GM23338 (cell line): ENCODE measurements at regions not wholly inside any gene's neighbourhood (a gene's known extent, or its start where the extent isn't known, plus 50 kb on each side); places are given as distances from the start of the nearest gene placed in this dataset.

Experiments used
- ATAC-seq: fragments of 200-7000 bp; cut with Tn5 transposase; 3 replicates; pipeline ENCODE4 v1.9.1; 2020
- DNase-seq: peaks from one replicate; pipeline ENCODE4 v3.0.0-alpha.2; 2015; ENCODE audit warnings: low spot score
- H2AFZ ChIP-seq: fragments of 200-600 bp; sonication (generic); 2 replicates; pipeline ENCODE4 v1.8.0; 2016; ENCODE audit warnings: antibody characterized with exemption, mild to moderate bottlenecking, moderate library complexity
- H3F3A ChIP-seq: fragments of 200-600 bp; sonication (generic); replicated peaks from 2 replicates; pipeline ENCODE4 v1.8.0; 2017; ENCODE audit warnings: antibody characterized with exemption, mixed run types, low read depth
- H3K27ac ChIP-seq: fragments of 200-600 bp; sonication (generic); 2 replicates; pipeline ENCODE4 v1.6.1; 2016; ENCODE audit warnings: low read depth
- H3K27me3 ChIP-seq: fragments of 200-600 bp; sonication (generic); 2 replicates; pipeline ENCODE4 v1.8.0; 2016; ENCODE audit warnings: mild to moderate bottlenecking, mixed run types, moderate library complexity; ENCODE audit not compliant: insufficient read depth
- H3K36me3 ChIP-seq: fragments of 200-600 bp; sonication (generic); 2 replicates; pipeline ENCODE4 v1.8.0; 2016; ENCODE audit warnings: mild to moderate bottlenecking; ENCODE audit not compliant: insufficient read depth
- H3K4me1 ChIP-seq: fragments of 200-600 bp; sonication (generic); 2 replicates; pipeline ENCODE4 v1.8.0; 2016; ENCODE audit warnings: mild to moderate bottlenecking, moderate library complexity; ENCODE audit not compliant: insufficient read depth
- H3K4me2 ChIP-seq: fragments of 200-600 bp; sonication (generic); 2 replicates; pipeline ENCODE4 v1.7.1; 2017; ENCODE audit warnings: mixed run types
- H3K4me3 ChIP-seq: fragments of 200-600 bp; sonication (generic); 2 replicates; pipeline ENCODE4 v1.6.1; 2016; ENCODE audit warnings: mixed run types
- H3K79me2 ChIP-seq: fragments of 200-600 bp; sonication (generic); replicated peaks from 2 replicates; pipeline ENCODE4 v1.8.0; 2017; ENCODE audit warnings: mild to moderate bottlenecking; ENCODE audit not compliant: insufficient read depth
- H3K9me2 ChIP-seq: fragments of 200-600 bp; sonication (generic); 2 replicates; pipeline ENCODE4 v1.8.0; 2017; ENCODE audit not compliant: insufficient read depth
- H4K20me1 ChIP-seq: fragments of 200-600 bp; sonication (generic); replicated peaks from 2 replicates; pipeline ENCODE4 v1.8.0; 2017; ENCODE audit warnings: mild to moderate bottlenecking; ENCODE audit not compliant: insufficient read depth
- H3K27ac Mint-ChIP-seq: 2 replicates; pipeline ENCODE4 v1.8.0; 2020; ENCODE audit warnings: inconsistent platforms, mild to moderate bottlenecking, moderate library complexity, mixed read lengths
- H3K27me3 Mint-ChIP-seq: 3 replicates; pipeline ENCODE4 v1.8.0; 2022; ENCODE audit warnings: low read depth, mild to moderate bottlenecking, moderate library complexity, mixed read lengths, inconsistent platforms; ENCODE audit not compliant: insufficient read depth, poor library complexity
- H3K36me3 Mint-ChIP-seq: 3 replicates; pipeline ENCODE4 v1.8.0; 2021; ENCODE audit warnings: low read depth, mild to moderate bottlenecking, inconsistent platforms, moderate library complexity, mixed read lengths
- H3K4me1 Mint-ChIP-seq: 3 replicates; pipeline ENCODE4 v1.8.0; 2020; ENCODE audit warnings: mild to moderate bottlenecking, inconsistent platforms, mixed read lengths
- H3K4me3 Mint-ChIP-seq: 3 replicates; pipeline ENCODE4 v1.8.0; 2021; ENCODE audit warnings: moderate library complexity, mild to moderate bottlenecking, inconsistent platforms, mixed read lengths
- H3K9me3 Mint-ChIP-seq: 3 replicates; pipeline ENCODE4 v1.8.0; 2020; ENCODE audit warnings: moderate library complexity, mild to moderate bottlenecking, inconsistent platforms, mixed read lengths
- CREB1 ChIP-seq: fragments of 250-450 bp; sonication (Bioruptor Pico); IDR thresholded peaks from 2 replicates; pipeline ENCODE4 v1.5.0; 2020; ENCODE audit warnings: low read depth, mild to moderate bottlenecking, moderate library complexity
- EZH2 ChIP-seq: fragments of 200-600 bp; sonication (generic); IDR thresholded peaks from one replicate; pipeline ENCODE4 v1.8.0; 2017; ENCODE audit warnings: antibody characterized with exemption, mild to moderate bottlenecking, low read depth; ENCODE audit not compliant: unreplicated experiment
- EZH2phosphoT487 ChIP-seq: fragments of 200-600 bp; sonication (generic); IDR thresholded peaks from one replicate; pipeline ENCODE4 v1.8.1; 2018; ENCODE audit warnings: antibody characterized with exemption; ENCODE audit not compliant: unreplicated experiment
- JUNB ChIP-seq: IDR thresholded peaks from one replicate; pipeline ENCODE4 v1.6.1; 2016; ENCODE audit warnings: antibody characterized with exemption; ENCODE audit not compliant: unreplicated experiment
- NANOG ChIP-seq: IDR thresholded peaks from 2 replicates; pipeline ENCODE4 v1.6.1; 2016; ENCODE audit warnings: antibody characterized with exemption, borderline replicate concordance
- POLR2AphosphoS5 ChIP-seq: IDR thresholded peaks from 2 replicates; pipeline ENCODE4 v1.6.1; 2016; ENCODE audit warnings: antibody characterized with exemption, low read depth
- STAT1 ChIP-seq: IDR thresholded peaks from one replicate; pipeline ENCODE4 v1.6.1; 2016; ENCODE audit warnings: antibody characterized with exemption; ENCODE audit not compliant: unreplicated experiment
- ZNF114 ChIP-seq: fragments of 250-450 bp; sonication (Bioruptor Pico); IDR thresholded peaks from 2 replicates; pipeline ENCODE4 v1.5.0; 2020; ENCODE audit warnings: mild to moderate bottlenecking, moderate library complexity
- ZNF331 ChIP-seq: fragments of 250-450 bp; sonication (Bioruptor Pico); IDR thresholded peaks from 2 replicates; pipeline ENCODE4 v1.5.0; 2020; ENCODE audit warnings: low read depth, mild to moderate bottlenecking, moderate library complexity
- TF ChIP-seq, protein P1 (sequence below): IDR thresholded peaks from 2 replicates; pipeline ENCODE4 v1.6.1; 2016; ENCODE audit warnings: antibody characterized with exemption
- TF ChIP-seq, protein P2 (sequence below): fragments of 250-450 bp; sonication (Bioruptor Pico); IDR thresholded peaks from 2 replicates; pipeline ENCODE4 v1.5.0; 2020; ENCODE audit warnings: mild to moderate bottlenecking, moderate library complexity
- TF ChIP-seq, protein P3 (sequence below), 2 experiments: fragments of 200-600 bp in 1 of 2; sonication (generic) in 1 of 2; conservative IDR thresholded peaks; 2 replicates each; pipeline versions ENCODE4 v1.5.1 to v1.6.1; 2016 to 2017; ENCODE audit warnings: antibody characterized with exemption in 2 of 2, low read depth in 2 of 2, mild to moderate bottlenecking in 2 of 2, moderate library complexity in 1 of 2
- TF ChIP-seq, protein P4 (sequence below): IDR thresholded peaks from one replicate; pipeline ENCODE4 v1.6.1; 2018; ENCODE audit warnings: antibody characterized with exemption; ENCODE audit not compliant: unreplicated experiment

DNA sequence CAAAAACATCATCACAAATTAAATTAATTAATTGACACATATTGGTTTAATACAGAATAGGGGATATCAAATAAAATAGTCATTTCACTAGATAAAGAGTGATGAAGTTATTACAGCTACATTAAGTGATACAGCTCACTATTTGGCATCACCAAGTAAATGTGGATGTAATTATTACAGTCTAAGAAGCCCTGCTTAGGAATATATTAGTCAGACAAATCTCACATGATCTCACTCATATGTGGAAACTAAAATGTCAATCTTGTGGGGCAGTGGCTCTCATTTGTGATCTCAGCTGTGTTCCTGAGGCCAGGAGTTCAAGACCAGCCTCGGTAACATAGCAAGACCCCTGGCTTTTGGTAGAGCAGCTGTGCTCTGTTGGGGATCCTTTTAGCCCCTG, 233.4 kb upstream of the RGMB start:
- Histone ChIP-seq H4K20me1 (no peaks in the 10 kb centered on the region), H3K36me3 (no peaks in the 10 kb centered on the region), H3K9me2 (no peaks in the 10 kb centered on the region), H3K79me2 (no peaks in the 10 kb centered on the region), H3K27ac (no peak overlapping the region), H3K4me1 (peaks cover 4% of the 10 kb centered on the region; the same call in 1 of the 2 replicates), H3K4me3 (no peak overlapping the region), H3K27me3 (no peaks in the 10 kb centered on the region), H3K4me2 (no peak overlapping the region), H3F3A (no peaks in the 10 kb centered on the region), H2AFZ (no peak overlapping the region)
- Mint-ChIP-seq H3K9me3 (peaks cover 18% of the 10 kb centered on the region), H3K36me3 (peaks cover 9% of the 10 kb centered on the region; the same call in 2 of the 3 replicates), H3K27me3 (no peaks in the 10 kb centered on the region), H3K27ac (no peak overlapping the region), H3K4me1 (peaks cover 13% of the 10 kb centered on the region), H3K4me3 (no peak overlapping the region)
- TF ChIP-seq, protein P1, sequence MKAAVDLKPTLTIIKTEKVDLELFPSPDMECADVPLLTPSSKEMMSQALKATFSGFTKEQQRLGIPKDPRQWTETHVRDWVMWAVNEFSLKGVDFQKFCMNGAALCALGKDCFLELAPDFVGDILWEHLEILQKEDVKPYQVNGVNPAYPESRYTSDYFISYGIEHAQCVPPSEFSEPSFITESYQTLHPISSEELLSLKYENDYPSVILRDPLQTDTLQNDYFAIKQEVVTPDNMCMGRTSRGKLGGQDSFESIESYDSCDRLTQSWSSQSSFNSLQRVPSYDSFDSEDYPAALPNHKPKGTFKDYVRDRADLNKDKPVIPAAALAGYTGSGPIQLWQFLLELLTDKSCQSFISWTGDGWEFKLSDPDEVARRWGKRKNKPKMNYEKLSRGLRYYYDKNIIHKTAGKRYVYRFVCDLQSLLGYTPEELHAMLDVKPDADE, result no peak
- TF ChIP-seq POLR2AphosphoS5 (no peak), STAT1 (no peak), NANOG (no peak), CREB1 (CRISPR knock-in tag) (no peak), ZNF331 (CRISPR knock-in tag) (no peak), JUNB (no peak), ZNF114 (CRISPR knock-in tag) (no peak), EZH2phosphoT487 (no peak), EZH2 (no peak)
- TF ChIP-seq, protein P2, sequence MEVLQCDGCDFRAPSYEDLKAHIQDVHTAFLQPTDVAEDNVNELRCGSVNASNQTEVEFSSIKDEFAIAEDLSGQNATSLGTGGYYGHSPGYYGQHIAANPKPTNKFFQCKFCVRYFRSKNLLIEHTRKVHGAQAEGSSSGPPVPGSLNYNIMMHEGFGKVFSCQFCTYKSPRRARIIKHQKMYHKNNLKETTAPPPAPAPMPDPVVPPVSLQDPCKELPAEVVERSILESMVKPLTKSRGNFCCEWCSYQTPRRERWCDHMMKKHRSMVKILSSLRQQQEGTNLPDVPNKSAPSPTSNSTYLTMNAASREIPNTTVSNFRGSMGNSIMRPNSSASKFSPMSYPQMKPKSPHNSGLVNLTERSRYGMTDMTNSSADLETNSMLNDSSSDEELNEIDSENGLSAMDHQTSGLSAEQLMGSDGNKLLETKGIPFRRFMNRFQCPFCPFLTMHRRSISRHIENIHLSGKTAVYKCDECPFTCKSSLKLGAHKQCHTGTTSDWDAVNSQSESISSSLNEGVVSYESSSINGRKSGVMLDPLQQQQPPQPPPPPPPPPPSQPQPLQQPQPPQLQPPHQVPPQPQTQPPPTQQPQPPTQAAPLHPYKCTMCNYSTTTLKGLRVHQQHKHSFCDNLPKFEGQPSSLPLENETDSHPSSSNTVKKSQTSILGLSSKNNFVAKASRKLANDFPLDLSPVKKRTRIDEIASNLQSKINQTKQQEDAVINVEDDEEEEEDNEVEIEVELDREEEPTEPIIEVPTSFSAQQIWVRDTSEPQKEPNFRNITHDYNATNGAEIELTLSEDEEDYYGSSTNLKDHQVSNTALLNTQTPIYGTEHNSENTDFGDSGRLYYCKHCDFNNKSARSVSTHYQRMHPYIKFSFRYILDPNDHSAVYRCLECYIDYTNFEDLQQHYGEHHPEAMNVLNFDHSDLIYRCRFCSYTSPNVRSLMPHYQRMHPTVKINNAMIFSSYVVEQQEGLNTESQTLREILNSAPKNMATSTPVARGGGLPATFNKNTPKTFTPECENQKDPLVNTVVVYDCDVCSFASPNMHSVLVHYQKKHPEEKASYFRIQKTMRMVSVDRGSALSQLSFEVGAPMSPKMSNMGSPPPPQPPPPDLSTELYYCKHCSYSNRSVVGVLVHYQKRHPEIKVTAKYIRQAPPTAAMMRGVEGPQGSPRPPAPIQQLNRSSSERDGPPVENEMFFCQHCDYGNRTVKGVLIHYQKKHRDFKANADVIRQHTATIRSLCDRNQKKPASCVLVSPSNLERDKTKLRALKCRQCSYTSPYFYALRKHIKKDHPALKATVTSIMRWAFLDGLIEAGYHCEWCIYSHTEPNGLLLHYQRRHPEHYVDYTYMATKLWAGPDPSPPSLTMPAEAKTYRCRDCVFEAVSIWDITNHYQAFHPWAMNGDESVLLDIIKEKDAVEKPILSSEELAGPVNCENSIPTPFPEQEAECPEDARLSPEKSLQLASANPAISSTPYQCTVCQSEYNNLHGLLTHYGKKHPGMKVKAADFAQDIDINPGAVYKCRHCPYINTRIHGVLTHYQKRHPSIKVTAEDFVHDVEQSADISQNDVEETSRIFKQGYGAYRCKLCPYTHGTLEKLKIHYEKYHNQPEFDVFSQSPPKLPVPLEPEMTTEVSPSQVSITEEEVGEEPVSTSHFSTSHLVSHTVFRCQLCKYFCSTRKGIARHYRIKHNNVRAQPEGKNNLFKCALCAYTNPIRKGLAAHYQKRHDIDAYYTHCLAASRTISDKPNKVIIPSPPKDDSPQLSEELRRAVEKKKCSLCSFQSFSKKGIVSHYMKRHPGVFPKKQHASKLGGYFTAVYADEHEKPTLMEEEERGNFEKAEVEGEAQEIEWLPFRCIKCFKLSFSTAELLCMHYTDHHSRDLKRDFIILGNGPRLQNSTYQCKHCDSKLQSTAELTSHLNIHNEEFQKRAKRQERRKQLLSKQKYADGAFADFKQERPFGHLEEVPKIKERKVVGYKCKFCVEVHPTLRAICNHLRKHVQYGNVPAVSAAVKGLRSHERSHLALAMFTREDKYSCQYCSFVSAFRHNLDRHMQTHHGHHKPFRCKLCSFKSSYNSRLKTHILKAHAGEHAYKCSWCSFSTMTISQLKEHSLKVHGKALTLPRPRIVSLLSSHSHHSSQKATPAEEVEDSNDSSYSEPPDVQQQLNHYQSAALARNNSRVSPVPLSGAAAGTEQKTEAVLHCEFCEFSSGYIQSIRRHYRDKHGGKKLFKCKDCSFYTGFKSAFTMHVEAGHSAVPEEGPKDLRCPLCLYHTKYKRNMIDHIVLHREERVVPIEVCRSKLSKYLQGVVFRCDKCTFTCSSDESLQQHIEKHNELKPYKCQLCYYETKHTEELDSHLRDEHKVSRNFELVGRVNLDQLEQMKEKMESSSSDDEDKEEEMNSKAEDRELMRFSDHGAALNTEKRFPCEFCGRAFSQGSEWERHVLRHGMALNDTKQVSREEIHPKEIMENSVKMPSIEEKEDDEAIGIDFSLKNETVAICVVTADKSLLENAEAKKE, result no peak
- TF ChIP-seq, protein P3, sequence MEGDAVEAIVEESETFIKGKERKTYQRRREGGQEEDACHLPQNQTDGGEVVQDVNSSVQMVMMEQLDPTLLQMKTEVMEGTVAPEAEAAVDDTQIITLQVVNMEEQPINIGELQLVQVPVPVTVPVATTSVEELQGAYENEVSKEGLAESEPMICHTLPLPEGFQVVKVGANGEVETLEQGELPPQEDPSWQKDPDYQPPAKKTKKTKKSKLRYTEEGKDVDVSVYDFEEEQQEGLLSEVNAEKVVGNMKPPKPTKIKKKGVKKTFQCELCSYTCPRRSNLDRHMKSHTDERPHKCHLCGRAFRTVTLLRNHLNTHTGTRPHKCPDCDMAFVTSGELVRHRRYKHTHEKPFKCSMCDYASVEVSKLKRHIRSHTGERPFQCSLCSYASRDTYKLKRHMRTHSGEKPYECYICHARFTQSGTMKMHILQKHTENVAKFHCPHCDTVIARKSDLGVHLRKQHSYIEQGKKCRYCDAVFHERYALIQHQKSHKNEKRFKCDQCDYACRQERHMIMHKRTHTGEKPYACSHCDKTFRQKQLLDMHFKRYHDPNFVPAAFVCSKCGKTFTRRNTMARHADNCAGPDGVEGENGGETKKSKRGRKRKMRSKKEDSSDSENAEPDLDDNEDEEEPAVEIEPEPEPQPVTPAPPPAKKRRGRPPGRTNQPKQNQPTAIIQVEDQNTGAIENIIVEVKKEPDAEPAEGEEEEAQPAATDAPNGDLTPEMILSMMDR (conservative IDR thresholded peaks at IDR 0.05; ENCODE audit: low read depth in 2 of 2), result no peak
- TF ChIP-seq, protein P4, sequence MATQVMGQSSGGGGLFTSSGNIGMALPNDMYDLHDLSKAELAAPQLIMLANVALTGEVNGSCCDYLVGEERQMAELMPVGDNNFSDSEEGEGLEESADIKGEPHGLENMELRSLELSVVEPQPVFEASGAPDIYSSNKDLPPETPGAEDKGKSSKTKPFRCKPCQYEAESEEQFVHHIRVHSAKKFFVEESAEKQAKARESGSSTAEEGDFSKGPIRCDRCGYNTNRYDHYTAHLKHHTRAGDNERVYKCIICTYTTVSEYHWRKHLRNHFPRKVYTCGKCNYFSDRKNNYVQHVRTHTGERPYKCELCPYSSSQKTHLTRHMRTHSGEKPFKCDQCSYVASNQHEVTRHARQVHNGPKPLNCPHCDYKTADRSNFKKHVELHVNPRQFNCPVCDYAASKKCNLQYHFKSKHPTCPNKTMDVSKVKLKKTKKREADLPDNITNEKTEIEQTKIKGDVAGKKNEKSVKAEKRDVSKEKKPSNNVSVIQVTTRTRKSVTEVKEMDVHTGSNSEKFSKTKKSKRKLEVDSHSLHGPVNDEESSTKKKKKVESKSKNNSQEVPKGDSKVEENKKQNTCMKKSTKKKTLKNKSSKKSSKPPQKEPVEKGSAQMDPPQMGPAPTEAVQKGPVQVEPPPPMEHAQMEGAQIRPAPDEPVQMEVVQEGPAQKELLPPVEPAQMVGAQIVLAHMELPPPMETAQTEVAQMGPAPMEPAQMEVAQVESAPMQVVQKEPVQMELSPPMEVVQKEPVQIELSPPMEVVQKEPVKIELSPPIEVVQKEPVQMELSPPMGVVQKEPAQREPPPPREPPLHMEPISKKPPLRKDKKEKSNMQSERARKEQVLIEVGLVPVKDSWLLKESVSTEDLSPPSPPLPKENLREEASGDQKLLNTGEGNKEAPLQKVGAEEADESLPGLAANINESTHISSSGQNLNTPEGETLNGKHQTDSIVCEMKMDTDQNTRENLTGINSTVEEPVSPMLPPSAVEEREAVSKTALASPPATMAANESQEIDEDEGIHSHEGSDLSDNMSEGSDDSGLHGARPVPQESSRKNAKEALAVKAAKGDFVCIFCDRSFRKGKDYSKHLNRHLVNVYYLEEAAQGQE, result no peak
- DNase-seq, result no peak
- no peak for ATAC-seq
